Sigmoid colon (tissue), 3 donors: ENCODE measurements at regions not wholly inside any gene's neighbourhood (a gene's known extent, or its start where the extent isn't known, plus 50 kb on each side); places are given as distances from the start of the nearest gene placed in this dataset.

Source experiments
- CTCF ChIP-seq, 4 experiments: fragments of 450-650 bp in 3 of 4; fragments of 200-600 bp in 1 of 4; IDR thresholded peaks; one replicate each; pipeline ENCODE4 v1.5.1; 2016 to 2019; ENCODE audit warnings: antibody characterized with exemption in 4 of 4, mild to moderate bottlenecking in 3 of 4, moderate library complexity in 2 of 4
- POLR2A ChIP-seq, 2 donors: fragments of 450-650 bp; IDR thresholded peaks; one replicate each; pipeline ENCODE4 v1.6.1; 2016; ENCODE audit warnings: antibody characterized with exemption in 2 of 2, mild to moderate bottlenecking in 2 of 2, moderate library complexity in 2 of 2

GRCh38 chr10:14454206-14454605, 123.5 kb upstream of the FRMD4A start:
- TF ChIP-seq CTCF (IDR thresholded peaks at IDR 0.05) = no peak
- TF ChIP-seq POLR2A (IDR thresholded peaks at IDR 0.05) = no peak
